ENCODE measurements at regions not wholly inside any gene's neighbourhood (a gene's known extent, or its start where the extent isn't known, plus 50 kb on each side); places are given as distances from the start of the nearest gene placed in this dataset.

GRCh38 chr6:4607793-4608192 is 168.4 kb upstream of the CDYL start:
- TF ChIP-seq POLR2A (IDR thresholded peaks at IDR 0.05) (no peak), CTCF (IDR thresholded peaks at IDR 0.05) (no peak)

Measured in body of pancreas (tissue), 4 donors.